ENCODE measurements at regions not wholly inside any gene's neighbourhood (a gene's known extent, or its start where the extent isn't known, plus 50 kb on each side); places are given as distances from the start of the nearest gene placed in this dataset.

DNA sequence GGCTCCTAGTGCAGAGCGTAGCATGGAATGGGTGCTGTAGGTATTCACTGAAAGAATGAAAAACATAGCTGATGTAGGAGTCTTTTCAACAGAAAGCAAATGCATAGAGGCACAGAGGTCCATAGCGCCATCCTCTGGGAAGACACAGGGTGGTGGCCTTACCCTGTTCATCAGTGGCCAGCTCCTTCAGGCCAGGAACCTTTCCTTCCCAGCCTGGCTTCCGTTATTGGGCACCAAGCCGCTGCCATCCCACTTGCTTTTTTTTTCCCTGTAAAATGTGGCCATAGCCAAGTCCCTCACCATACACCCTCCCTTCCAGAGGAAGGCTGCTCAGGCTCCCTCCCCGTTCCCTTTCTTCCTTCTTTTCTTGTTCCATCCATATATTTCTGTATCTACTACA, 118.1 kb downstream of the ZNF621 start:
- TF ChIP-seq CTCF (IDR thresholded peaks at IDR 0.05) = no peak
- TF ChIP-seq POLR2A (IDR thresholded peaks at IDR 0.05) = no peak
- no peak for TF ChIP-seq POLR2AphosphoS5 (IDR thresholded peaks at IDR 0.05; ENCODE audit: insufficient read depth in 1 of 2, low read depth in 1 of 2)
